ENCODE measurements at regions not wholly inside any gene's neighbourhood (a gene's known extent, or its start where the extent isn't known, plus 50 kb on each side); places are given as distances from the start of the nearest gene placed in this dataset.

DNA sequence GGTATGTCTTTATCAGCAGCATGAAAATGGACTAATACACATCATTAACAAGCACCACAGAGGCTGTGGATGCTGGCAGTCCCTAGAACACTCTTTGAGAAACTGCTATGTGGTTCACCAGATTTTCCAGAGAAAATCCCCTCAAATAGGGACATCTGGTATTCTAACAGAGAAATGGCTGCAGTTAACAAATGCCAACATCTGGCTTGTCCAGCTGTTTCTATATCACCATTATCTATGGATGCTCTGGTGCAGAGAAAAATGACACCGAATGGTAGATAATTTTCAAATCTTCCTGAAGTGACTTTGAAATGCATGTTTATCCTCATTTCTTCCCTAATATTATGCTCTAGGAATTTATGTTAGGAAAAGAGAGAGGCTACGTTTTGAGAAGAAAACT, 403.5 kb upstream of the PROX1 start:
- TF ChIP-seq, protein P1, sequence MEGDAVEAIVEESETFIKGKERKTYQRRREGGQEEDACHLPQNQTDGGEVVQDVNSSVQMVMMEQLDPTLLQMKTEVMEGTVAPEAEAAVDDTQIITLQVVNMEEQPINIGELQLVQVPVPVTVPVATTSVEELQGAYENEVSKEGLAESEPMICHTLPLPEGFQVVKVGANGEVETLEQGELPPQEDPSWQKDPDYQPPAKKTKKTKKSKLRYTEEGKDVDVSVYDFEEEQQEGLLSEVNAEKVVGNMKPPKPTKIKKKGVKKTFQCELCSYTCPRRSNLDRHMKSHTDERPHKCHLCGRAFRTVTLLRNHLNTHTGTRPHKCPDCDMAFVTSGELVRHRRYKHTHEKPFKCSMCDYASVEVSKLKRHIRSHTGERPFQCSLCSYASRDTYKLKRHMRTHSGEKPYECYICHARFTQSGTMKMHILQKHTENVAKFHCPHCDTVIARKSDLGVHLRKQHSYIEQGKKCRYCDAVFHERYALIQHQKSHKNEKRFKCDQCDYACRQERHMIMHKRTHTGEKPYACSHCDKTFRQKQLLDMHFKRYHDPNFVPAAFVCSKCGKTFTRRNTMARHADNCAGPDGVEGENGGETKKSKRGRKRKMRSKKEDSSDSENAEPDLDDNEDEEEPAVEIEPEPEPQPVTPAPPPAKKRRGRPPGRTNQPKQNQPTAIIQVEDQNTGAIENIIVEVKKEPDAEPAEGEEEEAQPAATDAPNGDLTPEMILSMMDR (IDR thresholded peaks at IDR 0.05): no peak
- TF ChIP-seq POLR2A (IDR thresholded peaks at IDR 0.05): no peak
